OCI-LY1 (cell line): ENCODE measurements at regions not wholly inside any gene's neighbourhood (a gene's known extent, or its start where the extent isn't known, plus 50 kb on each side); places are given as distances from the start of the nearest gene placed in this dataset.

Source experiments
- H2AFZ ChIP-seq: fragments of 200-600 bp; sonication (generic), shearing (Covaris generic); 2 replicates; pipeline ENCODE4 v1.6.0; 2014; ENCODE audit warnings: antibody characterized with exemption, mild to moderate bottlenecking, low read length
- H3F3A ChIP-seq: fragments of 200-600 bp; sonication (generic), shearing (Covaris generic); 2 replicates; pipeline ENCODE4 v1.6.0; 2014; ENCODE audit warnings: mild to moderate bottlenecking, antibody characterized with exemption, low read length, moderate library complexity; ENCODE audit not compliant: insufficient read depth
- H3K27ac ChIP-seq: fragments of 200-600 bp; sonication (generic); 2 replicates; pipeline ENCODE4 v1.5.1; 2014; ENCODE audit warnings: low read length, mixed run types, mild to moderate bottlenecking, low read depth; ENCODE audit not compliant: poor library complexity, severe bottlenecking
- H3K27me3 ChIP-seq: fragments of 200-600 bp; sonication (generic); 2 replicates; pipeline ENCODE4 v1.6.0; 2014; ENCODE audit warnings: antibody characterized with exemption, mild to moderate bottlenecking, low read length, moderate library complexity; ENCODE audit not compliant: insufficient read depth
- H3K36me3 ChIP-seq: fragments of 200-600 bp; sonication (generic); 2 replicates; pipeline ENCODE4 v1.6.1; 2014; ENCODE audit warnings: mild to moderate bottlenecking, antibody characterized with exemption, low read length, moderate library complexity, mixed read lengths; ENCODE audit not compliant: insufficient read depth
- H3K4me1 ChIP-seq: fragments of 200-600 bp; sonication (generic); 2 replicates; pipeline ENCODE4 v1.5.1; 2014; ENCODE audit warnings: mild to moderate bottlenecking, low read length, moderate library complexity; ENCODE audit not compliant: insufficient read depth, severe bottlenecking
- H3K4me2 ChIP-seq: fragments of 200-600 bp; sonication (generic), shearing (Covaris generic); 2 replicates; pipeline ENCODE4 v1.6.1; 2014; ENCODE audit warnings: low read length
- H3K4me3 ChIP-seq: fragments of 200-600 bp; sonication (generic); 2 replicates; pipeline ENCODE4 v1.5.1; 2014; ENCODE audit warnings: low read length, low read depth, mild to moderate bottlenecking, mixed read lengths; ENCODE audit not compliant: poor library complexity, severe bottlenecking
- H3K79me2 ChIP-seq: fragments of 200-600 bp; shearing (Covaris generic); 2 replicates; pipeline ENCODE4 v1.6.1; 2016; ENCODE audit warnings: mixed run types, low read length, mixed read lengths; ENCODE audit not compliant: insufficient read depth
- H3K9ac ChIP-seq: fragments of 200-600 bp; sonication (generic), shearing (Covaris generic); 2 replicates; pipeline ENCODE4 v1.6.1; 2014; ENCODE audit warnings: mild to moderate bottlenecking, low read length, mixed read lengths
- H3K9me2 ChIP-seq: fragments of 200-600 bp; sonication (generic), shearing (Covaris generic); 2 replicates; pipeline ENCODE4 v1.6.1; 2014; ENCODE audit warnings: low read depth, mild to moderate bottlenecking, low read length, mixed read lengths
- H3K9me3 ChIP-seq: fragments of 200-600 bp; shearing (Covaris generic); 2 replicates; pipeline ENCODE4 v1.6.1; 2014; ENCODE audit warnings: low read length, mixed read lengths
- H4K20me1 ChIP-seq: fragments of 200-600 bp; sonication (generic), shearing (Covaris generic); 2 replicates; pipeline ENCODE4 v1.6.0; 2016; ENCODE audit warnings: mild to moderate bottlenecking, low read length; ENCODE audit not compliant: insufficient read depth
- CTCF ChIP-seq: fragments of 200-600 bp; sonication (generic), shearing (Covaris generic); IDR thresholded peaks from 2 replicates; pipeline ENCODE4 v1.5.1; 2017; ENCODE audit warnings: mild to moderate bottlenecking, antibody characterized with exemption, low read length, moderate library complexity, mixed read lengths
- EZH2 ChIP-seq: fragments of 200-600 bp; sonication (generic), shearing (Covaris generic); IDR thresholded peaks from 2 replicates; pipeline ENCODE4 v1.8.0; 2017; ENCODE audit warnings: borderline replicate concordance, mixed run types, mild to moderate bottlenecking, antibody characterized with exemption, low read length, moderate library complexity, mixed read lengths

- Histone ChIP-seq H3K4me3 (no peak overlapping the region), H3K4me1 (no peaks in the 10 kb centered on the region), H3K4me2 (no peak overlapping the region), H3K79me2 (no peaks in the 10 kb centered on the region), H3K27me3 (no peaks in the 10 kb centered on the region), H3K9me2 (no peaks in the 10 kb centered on the region), H3K9ac (no peak overlapping the region), H3K9me3 (no peaks in the 10 kb centered on the region), H2AFZ (no peak overlapping the region), H4K20me1 (no peaks in the 10 kb centered on the region), H3F3A (no peaks in the 10 kb centered on the region), H3K36me3 (no peaks in the 10 kb centered on the region), H3K27ac (no peak overlapping the region)
- TF ChIP-seq CTCF (no peak), EZH2 (no peak)
Observed at GRCh38 chr6:8664070-8664469, 228.7 kb upstream of the SLC35B3 start.

- Histone ChIP-seq H2AFZ (no peak overlapping the region), H3K9ac (no peak overlapping the region), H3K27ac (no peak overlapping the region), H3K9me3 (no peaks in the 10 kb centered on the region), H3K4me2 (no peak overlapping the region), H3K79me2 (no peaks in the 10 kb centered on the region), H3K9me2 (no peaks in the 10 kb centered on the region), H3K4me1 (no peaks in the 10 kb centered on the region), H3K36me3 (no peaks in the 10 kb centered on the region), H3K4me3 (no peak overlapping the region), H4K20me1 (no peaks in the 10 kb centered on the region), H3F3A (no peaks in the 10 kb centered on the region), H3K27me3 (no peaks in the 10 kb centered on the region)
- TF ChIP-seq EZH2: no peak
- no peak for TF ChIP-seq CTCF
Observed at GRCh38 chr6:8659404-8660189, 224.3 kb upstream of the SLC35B3 start.

- Histone ChIP-seq H3K4me1 (no peaks in the 10 kb centered on the region), H3K79me2 (no peaks in the 10 kb centered on the region), H3K9ac (no peak overlapping the region), H3K36me3 (no peaks in the 10 kb centered on the region), H4K20me1 (no peaks in the 10 kb centered on the region), H3K4me2 (no peak overlapping the region), H3F3A (no peaks in the 10 kb centered on the region), H3K27me3 (no peaks in the 10 kb centered on the region), H3K9me2 (no peaks in the 10 kb centered on the region), H3K4me3 (no peak overlapping the region), H3K9me3 (no peaks in the 10 kb centered on the region), H2AFZ (no peak overlapping the region), H3K27ac (no peak overlapping the region)
- no peak for TF ChIP-seq EZH2
- TF ChIP-seq CTCF: no peak
Observed at GRCh38 chr6:8658416-8658815, 223.1 kb upstream of the SLC35B3 start.
